ENCODE measurements at regions not wholly inside any gene's neighbourhood (a gene's known extent, or its start where the extent isn't known, plus 50 kb on each side); places are given as distances from the start of the nearest gene placed in this dataset.

- TF ChIP-seq, protein P1, sequence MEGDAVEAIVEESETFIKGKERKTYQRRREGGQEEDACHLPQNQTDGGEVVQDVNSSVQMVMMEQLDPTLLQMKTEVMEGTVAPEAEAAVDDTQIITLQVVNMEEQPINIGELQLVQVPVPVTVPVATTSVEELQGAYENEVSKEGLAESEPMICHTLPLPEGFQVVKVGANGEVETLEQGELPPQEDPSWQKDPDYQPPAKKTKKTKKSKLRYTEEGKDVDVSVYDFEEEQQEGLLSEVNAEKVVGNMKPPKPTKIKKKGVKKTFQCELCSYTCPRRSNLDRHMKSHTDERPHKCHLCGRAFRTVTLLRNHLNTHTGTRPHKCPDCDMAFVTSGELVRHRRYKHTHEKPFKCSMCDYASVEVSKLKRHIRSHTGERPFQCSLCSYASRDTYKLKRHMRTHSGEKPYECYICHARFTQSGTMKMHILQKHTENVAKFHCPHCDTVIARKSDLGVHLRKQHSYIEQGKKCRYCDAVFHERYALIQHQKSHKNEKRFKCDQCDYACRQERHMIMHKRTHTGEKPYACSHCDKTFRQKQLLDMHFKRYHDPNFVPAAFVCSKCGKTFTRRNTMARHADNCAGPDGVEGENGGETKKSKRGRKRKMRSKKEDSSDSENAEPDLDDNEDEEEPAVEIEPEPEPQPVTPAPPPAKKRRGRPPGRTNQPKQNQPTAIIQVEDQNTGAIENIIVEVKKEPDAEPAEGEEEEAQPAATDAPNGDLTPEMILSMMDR (conservative IDR thresholded peaks at IDR 0.05): no peak
- no peak for TF ChIP-seq ZFX (IDR thresholded peaks at IDR 0.05)
These were observed 526.9 kb downstream of the BNC2 start for GRCh38 chr9:16343249-16344237.
